ENCODE measurements at regions not wholly inside any gene's neighbourhood (a gene's known extent, or its start where the extent isn't known, plus 50 kb on each side); places are given as distances from the start of the nearest gene placed in this dataset.

GRCh38 chr1:208634346-208635140, 390.4 kb upstream of the PLXNA2 start:
- TF ChIP-seq EZH2phosphoT487 (IDR thresholded peaks at IDR 0.05; ENCODE audit: borderline replicate concordance, low read depth, low read length) (no peak), CTCF (conservative IDR thresholded peaks at IDR 0.05; ENCODE audit: low read length) (no peak)
- Histone ChIP-seq H3K4me1 (ENCODE audit: insufficient read depth, low read length, poor library complexity, severe bottlenecking) (no peaks in the 10 kb centered on the region), H4K20me1 (ENCODE audit: insufficient read depth, low read length) (no peaks in the 10 kb centered on the region), H3K4me3 (ENCODE audit: low read depth, low read length, poor library complexity, severe bottlenecking) (no peak overlapping the region), H3K4me2 (ENCODE audit: low read length) (no peak overlapping the region), H3K9me3 (ENCODE audit: low read length) (no peaks in the 10 kb centered on the region), H3K36me3 (ENCODE audit: insufficient read depth, low read length) (no peaks in the 10 kb centered on the region), H3K79me2 (ENCODE audit: insufficient read depth, low read depth, low read length) (no peaks in the 10 kb centered on the region), H2AFZ (ENCODE audit: low read length) (no peak overlapping the region), H3K9me2 (ENCODE audit: insufficient read depth, low read length) (no peaks in the 10 kb centered on the region), H3K27ac (ENCODE audit: low read depth, low read length, poor library complexity, severe bottlenecking) (no peak overlapping the region)
- intact Hi-C loops (cut with micrococcal nuclease; ENCODE audit: unreplicated experiment), result no loop called here
- no TSS peak for BruUV-seq (replicated peaks)
- no peak for DNase-seq (ENCODE audit: low spot score)
- CTCF ChIA-PET (ENCODE audit: unreplicated experiment), result no interaction called here
- POLR2A ChIA-PET, result no interaction called here

GRCh38 chr1:208637181-208637580, 393.0 kb upstream of the PLXNA2 start:
- no peak overlapping the region for H3K4me2 ChIP-seq (ENCODE audit: low read length)
- no peaks in the 10 kb centered on the region for H3K9me2 ChIP-seq (ENCODE audit: insufficient read depth, low read length)
- no peaks in the 10 kb centered on the region for H3K9me3 ChIP-seq (ENCODE audit: low read length)
- intact Hi-C loops (cut with micrococcal nuclease; ENCODE audit: unreplicated experiment), result no loop called here
- H3K4me1 ChIP-seq (ENCODE audit: insufficient read depth, low read length, poor library complexity, severe bottlenecking), result no peaks in the 10 kb centered on the region
- DNase-seq (ENCODE audit: low spot score), result no peak
- H3K4me3 ChIP-seq (ENCODE audit: low read depth, low read length, poor library complexity, severe bottlenecking), result no peak overlapping the region
- no TSS peak for BruUV-seq (replicated peaks)
- POLR2A ChIA-PET, result no interaction called here
- no peak overlapping the region for H3K27ac ChIP-seq (ENCODE audit: low read depth, low read length, poor library complexity, severe bottlenecking)
- TF ChIP-seq CTCF (conservative IDR thresholded peaks at IDR 0.05; ENCODE audit: low read length), result no peak
- no peaks in the 10 kb centered on the region for H3K79me2 ChIP-seq (ENCODE audit: insufficient read depth, low read depth, low read length)
- H4K20me1 ChIP-seq (ENCODE audit: insufficient read depth, low read length), result no peaks in the 10 kb centered on the region
- CTCF ChIA-PET (ENCODE audit: unreplicated experiment), result no interaction called here
- H3K36me3 ChIP-seq (ENCODE audit: insufficient read depth, low read length), result no peaks in the 10 kb centered on the region
- no peak overlapping the region for H2AFZ ChIP-seq (ENCODE audit: low read length)

GRCh38 chr1:208639382-208639781, 395.2 kb upstream of the PLXNA2 start:
- H3K4me1 ChIP-seq (ENCODE audit: insufficient read depth, low read length, poor library complexity, severe bottlenecking), result no peaks in the 10 kb centered on the region
- CTCF ChIA-PET (ENCODE audit: unreplicated experiment), result no interaction called here
- H2AFZ ChIP-seq (ENCODE audit: low read length), result no peak overlapping the region
- POLR2A ChIA-PET, result no interaction called here
- intact Hi-C loops (cut with micrococcal nuclease; ENCODE audit: unreplicated experiment), result no loop called here
- no TSS peak for BruUV-seq (replicated peaks)
- H3K9me3 ChIP-seq (ENCODE audit: low read length), result no peaks in the 10 kb centered on the region
- no peaks in the 10 kb centered on the region for H3K9me2 ChIP-seq (ENCODE audit: insufficient read depth, low read length)
- no peak overlapping the region for H3K4me2 ChIP-seq (ENCODE audit: low read length)
- no peaks in the 10 kb centered on the region for H3K79me2 ChIP-seq (ENCODE audit: insufficient read depth, low read depth, low read length)
- H3K4me3 ChIP-seq (ENCODE audit: low read depth, low read length, poor library complexity, severe bottlenecking), result no peak overlapping the region
- no peak for DNase-seq (ENCODE audit: low spot score)
- no peak for TF ChIP-seq CTCF (conservative IDR thresholded peaks at IDR 0.05; ENCODE audit: low read length)
- H3K36me3 ChIP-seq (ENCODE audit: insufficient read depth, low read length), result no peaks in the 10 kb centered on the region
- H3K27ac ChIP-seq (ENCODE audit: low read depth, low read length, poor library complexity, severe bottlenecking), result no peak overlapping the region
- no peaks in the 10 kb centered on the region for H4K20me1 ChIP-seq (ENCODE audit: insufficient read depth, low read length)
